Putamen (tissue), 1 donor: ENCODE measurements at regions not wholly inside any gene's neighbourhood (a gene's known extent, or its start where the extent isn't known, plus 50 kb on each side); places are given as distances from the start of the nearest gene placed in this dataset.

ENCODE experiments used
- DNase-seq: peaks from one replicate; pipeline ENCODE4 v3.0.0-alpha.2; 2016; ENCODE audit warnings: low spot score

- DNase-seq, result no peak
Measured at GRCh38 chr4:8756816-8757215, 114.8 kb downstream of the HMX1 start.

- no peak for DNase-seq
Measured at GRCh38 chr4:8754634-8755589, 116.7 kb downstream of the HMX1 start.

- DNase-seq, result no peak
Measured at GRCh38 chr4:8748236-8748575, 123.4 kb downstream of the HMX1 start.

- DNase-seq, result no peak
Measured at GRCh38 chr4:8747467-8748235, 124.0 kb downstream of the HMX1 start.

- DNase-seq, result no peak
Measured at GRCh38 chr4:8746523-8747466, 124.8 kb downstream of the HMX1 start.

- no peak for DNase-seq
Measured at GRCh38 chr4:8745826-8746225, 125.8 kb downstream of the HMX1 start.

- DNase-seq, result no peak
Measured at GRCh38 chr4:8745005-8745790, 126.4 kb downstream of the HMX1 start.

- no peak for DNase-seq
Measured at GRCh38 chr4:8744083-8744805, 127.4 kb downstream of the HMX1 start.

GRCh38 chr4:8742546-8742945, 129.1 kb downstream of the HMX1 start:
- no peak for DNase-seq

- DNase-seq, result no peak
Measured at GRCh38 chr4:8741513-8742226, 130.0 kb downstream of the HMX1 start.

- no peak for DNase-seq
Measured at GRCh38 chr4:8740666-8741395, 130.8 kb downstream of the HMX1 start.

GRCh38 chr4:8739820-8740665, 131.6 kb downstream of the HMX1 start:
- no peak for DNase-seq

- DNase-seq, result no peak
Measured at GRCh38 chr4:8739317-8739716, 132.3 kb downstream of the HMX1 start.

- no peak for DNase-seq
Measured at GRCh38 chr4:8738471-8738931, 133.1 kb downstream of the HMX1 start.

- DNase-seq, result no peak
Measured at GRCh38 chr4:8737601-8738279, 133.9 kb downstream of the HMX1 start.

- DNase-seq, result no peak
Measured at GRCh38 chr4:8737075-8737474, 134.6 kb downstream of the HMX1 start.

GRCh38 chr4:8736090-8736825, 135.4 kb downstream of the HMX1 start:
- DNase-seq, result no peak
